Uterus (tissue), 3 donors: ENCODE measurements at regions not wholly inside any gene's neighbourhood (a gene's known extent, or its start where the extent isn't known, plus 50 kb on each side); places are given as distances from the start of the nearest gene placed in this dataset.

Experiments
- DNase-seq, 2 donors: peaks; one replicate each; pipeline ENCODE4 v3.0.0-alpha.2; 2019 to 2020
- H3K27ac ChIP-seq, 2 donors: fragments of 200-600 bp; sonication (generic); 1 replicate in 1 of 2; 2 replicates in 1 of 2; pipeline ENCODE4 v1.5.1; 2016 to 2018
- H3K27me3 ChIP-seq, 2 donors: fragments of 200-600 bp; sonication (generic); one replicate each; pipeline ENCODE4 v1.5.1; 2018 to 2019; ENCODE audit warnings: control low read depth in 1 of 2
- H3K36me3 ChIP-seq, 2 donors: fragments of 200-600 bp; sonication (generic); one replicate each; pipeline ENCODE4 v1.5.1; 2019; ENCODE audit warnings: control low read depth in 1 of 2
- H3K4me1 ChIP-seq, 2 donors: fragments of 200-600 bp; sonication (generic); one replicate each; pipeline ENCODE4 v1.5.1; 2018 to 2019; ENCODE audit warnings: control low read depth in 1 of 2
- H3K4me3 ChIP-seq, 2 donors: fragments of 200-600 bp; sonication (generic); 1 replicate in 1 of 2; 2 replicates in 1 of 2; pipeline ENCODE4 v1.5.1; 2018 to 2019; ENCODE audit warnings: mild to moderate bottlenecking in 1 of 2
- H3K9me3 ChIP-seq, 2 donors: fragments of 200-600 bp; sonication (generic); one replicate each; pipeline ENCODE4 v1.5.1; 2019; ENCODE audit warnings: control low read depth in 1 of 2
- CTCF ChIP-seq, 4 experiments: fragments of 200-600 bp in 2 of 4; fragments of 450-650 bp in 2 of 4; sonication (generic) in 2 of 4; IDR thresholded peaks; one replicate each; pipeline ENCODE4 v1.5.1; 2016 to 2019; ENCODE audit warnings: antibody characterized with exemption in 4 of 4, mild to moderate bottlenecking in 2 of 4, moderate library complexity in 1 of 4
- POLR2A ChIP-seq, 2 donors: fragments of 450-650 bp; IDR thresholded peaks; one replicate each; pipeline ENCODE4 v1.6.1; 2016; ENCODE audit warnings: antibody characterized with exemption in 2 of 2, mild to moderate bottlenecking in 1 of 2, moderate library complexity in 1 of 2
- intact Hi-C: fragments of 100-400 bp; cut with DNase I; formaldehyde crosslinking; loops from one replicate; pipeline ENCODE4 v1.15.1; 2023; ENCODE audit warnings: low total_unique reads
- donor health status: DM: yes; HTN: yes; CAD: no.

- no peaks in the 10 kb centered on the region for H3K36me3 ChIP-seq
- intact Hi-C loops, result no loop called here
- no peak overlapping the region for H3K4me3 ChIP-seq
- no peaks in the 10 kb centered on the region for H3K9me3 ChIP-seq
- no peaks in the 10 kb centered on the region for H3K4me1 ChIP-seq
- no peak for DNase-seq
- TF ChIP-seq CTCF (IDR thresholded peaks at IDR 0.05) (no peak), POLR2A (IDR thresholded peaks at IDR 0.05) (no peak)
- no peaks in the 10 kb centered on the region for H3K27me3 ChIP-seq
- H3K27ac ChIP-seq, result no peak overlapping the region
Measured at GRCh38 chr4:20554134-20554533, 146.1 kb upstream of the PACRGL start.

DNA sequence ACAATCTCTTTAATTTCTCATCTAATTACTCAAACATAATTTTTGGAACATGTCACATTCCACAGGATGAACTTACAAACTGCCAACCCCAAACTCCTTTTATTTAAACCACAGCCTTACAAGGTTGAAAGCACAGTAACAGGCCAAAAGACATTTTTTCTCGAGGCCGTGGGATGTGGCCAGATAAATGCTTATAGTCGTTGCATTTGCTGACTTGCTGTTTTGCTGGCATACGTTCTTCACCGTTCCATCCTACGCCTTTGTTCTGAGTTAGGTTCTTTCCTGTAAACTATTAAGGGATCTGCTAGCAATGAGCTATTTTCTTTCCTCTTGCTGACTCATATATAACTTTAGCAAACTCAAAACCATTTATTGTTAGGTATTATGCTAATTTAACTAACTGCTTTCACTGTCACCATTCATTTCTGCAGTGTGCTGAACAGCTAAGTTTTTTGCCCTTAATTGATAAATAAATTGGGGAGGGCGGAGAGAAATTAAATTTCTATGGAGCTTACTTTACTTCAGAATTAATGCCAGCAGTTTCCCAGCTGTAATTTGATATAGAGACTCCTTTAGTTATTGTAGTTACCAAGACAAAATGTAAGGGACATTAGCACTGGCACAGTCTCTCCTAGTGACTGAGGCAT lies 135.1 kb upstream of the PACRGL start:
- H3K9me3 ChIP-seq, result no peaks in the 10 kb centered on the region
- TF ChIP-seq CTCF (IDR thresholded peaks at IDR 0.05), result no peak
- no peak for TF ChIP-seq POLR2A (IDR thresholded peaks at IDR 0.05)
- intact Hi-C loops, result no loop called here
- H3K27me3 ChIP-seq, result no peaks in the 10 kb centered on the region
- H3K4me3 ChIP-seq, result no peak overlapping the region
- DNase-seq, result no peak
- H3K4me1 ChIP-seq, result no peaks in the 10 kb centered on the region
- no peak overlapping the region for H3K27ac ChIP-seq
- no peaks in the 10 kb centered on the region for H3K36me3 ChIP-seq

DNA sequence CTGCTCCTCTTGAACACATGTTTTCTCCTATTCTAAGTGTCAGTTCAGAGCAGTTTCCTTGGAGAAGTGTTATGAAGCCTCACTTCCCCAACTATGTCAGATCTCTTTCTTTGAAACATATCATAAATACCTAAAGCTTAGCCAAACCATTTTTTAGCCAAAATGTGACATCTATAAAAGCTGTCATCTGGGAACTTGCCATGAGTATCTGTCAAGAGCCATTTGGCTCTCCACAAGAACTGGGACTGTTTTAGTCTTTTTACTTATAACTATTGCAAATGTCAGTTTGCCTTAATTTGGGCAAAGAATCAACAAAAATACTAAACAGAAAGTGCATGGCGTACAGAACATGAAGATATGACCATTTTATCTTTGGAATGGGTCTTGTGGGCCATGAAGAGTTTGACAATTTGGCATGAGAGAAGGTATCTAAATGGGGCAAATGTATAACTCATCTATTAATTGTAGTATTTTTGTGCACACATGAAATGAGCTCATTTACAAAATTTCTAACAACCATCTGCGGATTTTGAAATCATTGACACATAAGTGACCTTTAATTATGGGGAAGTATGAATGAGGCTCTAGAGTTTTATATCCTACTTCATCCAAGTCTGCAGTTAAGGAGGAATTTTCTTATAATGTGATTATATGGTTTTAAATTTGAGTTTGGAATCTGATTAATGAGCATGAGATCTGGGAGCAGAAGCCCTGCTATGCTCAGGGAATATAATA lies 129.1 kb upstream of the PACRGL start:
- Histone ChIP-seq H3K27ac (no peak overlapping the region), H3K27me3 (no peaks in the 10 kb centered on the region), H3K4me3 (no peak overlapping the region), H3K4me1 (no peaks in the 10 kb centered on the region), H3K9me3 (no peaks in the 10 kb centered on the region), H3K36me3 (no peaks in the 10 kb centered on the region)
- TF ChIP-seq CTCF (IDR thresholded peaks at IDR 0.05) (no peak), POLR2A (IDR thresholded peaks at IDR 0.05) (no peak)
- intact Hi-C loops, result no loop called here
- DNase-seq, result no peak

- no peaks in the 10 kb centered on the region for H3K27me3 ChIP-seq
- DNase-seq, result no peak
- H3K4me1 ChIP-seq, result no peaks in the 10 kb centered on the region
- no peak overlapping the region for H3K4me3 ChIP-seq
- H3K27ac ChIP-seq, result no peak overlapping the region
- no peaks in the 10 kb centered on the region for H3K9me3 ChIP-seq
- TF ChIP-seq CTCF (IDR thresholded peaks at IDR 0.05) (no peak), POLR2A (IDR thresholded peaks at IDR 0.05) (no peak)
- H3K36me3 ChIP-seq, result no peaks in the 10 kb centered on the region
- intact Hi-C loops, result no loop called here
Measured at GRCh38 chr4:20572976-20573375, 127.3 kb upstream of the PACRGL start.

GRCh38 chr4:20574986-20575385 lies 125.3 kb upstream of the PACRGL start:
- no peaks in the 10 kb centered on the region for H3K36me3 ChIP-seq
- H3K4me1 ChIP-seq, result no peaks in the 10 kb centered on the region
- DNase-seq, result no peak
- no peak overlapping the region for H3K27ac ChIP-seq
- intact Hi-C loops, result no loop called here
- no peak overlapping the region for H3K4me3 ChIP-seq
- TF ChIP-seq CTCF (IDR thresholded peaks at IDR 0.05), result no peak
- H3K27me3 ChIP-seq, result no peaks in the 10 kb centered on the region
- H3K9me3 ChIP-seq, result no peaks in the 10 kb centered on the region
